GM23338 (cell line): ENCODE measurements at regions not wholly inside any gene's neighbourhood (a gene's known extent, or its start where the extent isn't known, plus 50 kb on each side); places are given as distances from the start of the nearest gene placed in this dataset.

Source experiments
- ATAC-seq: fragments of 200-7000 bp; cut with Tn5 transposase; 3 replicates; pipeline ENCODE4 v1.9.1; 2020
- DNase-seq: peaks from one replicate; pipeline ENCODE4 v3.0.0-alpha.2; 2015; ENCODE audit warnings: low spot score
- H2AFZ ChIP-seq: fragments of 200-600 bp; sonication (generic); 2 replicates; pipeline ENCODE4 v1.8.0; 2016; ENCODE audit warnings: antibody characterized with exemption, mild to moderate bottlenecking, moderate library complexity
- H3F3A ChIP-seq: fragments of 200-600 bp; sonication (generic); replicated peaks from 2 replicates; pipeline ENCODE4 v1.8.0; 2017; ENCODE audit warnings: antibody characterized with exemption, mixed run types, low read depth
- H3K27ac ChIP-seq: fragments of 200-600 bp; sonication (generic); 2 replicates; pipeline ENCODE4 v1.6.1; 2016; ENCODE audit warnings: low read depth
- H3K27me3 ChIP-seq: fragments of 200-600 bp; sonication (generic); 2 replicates; pipeline ENCODE4 v1.8.0; 2016; ENCODE audit warnings: mild to moderate bottlenecking, mixed run types, moderate library complexity; ENCODE audit not compliant: insufficient read depth
- H3K36me3 ChIP-seq: fragments of 200-600 bp; sonication (generic); 2 replicates; pipeline ENCODE4 v1.8.0; 2016; ENCODE audit warnings: mild to moderate bottlenecking; ENCODE audit not compliant: insufficient read depth
- H3K4me1 ChIP-seq: fragments of 200-600 bp; sonication (generic); 2 replicates; pipeline ENCODE4 v1.8.0; 2016; ENCODE audit warnings: mild to moderate bottlenecking, moderate library complexity; ENCODE audit not compliant: insufficient read depth
- H3K4me2 ChIP-seq: fragments of 200-600 bp; sonication (generic); 2 replicates; pipeline ENCODE4 v1.7.1; 2017; ENCODE audit warnings: mixed run types
- H3K4me3 ChIP-seq: fragments of 200-600 bp; sonication (generic); 2 replicates; pipeline ENCODE4 v1.6.1; 2016; ENCODE audit warnings: mixed run types
- H3K79me2 ChIP-seq: fragments of 200-600 bp; sonication (generic); replicated peaks from 2 replicates; pipeline ENCODE4 v1.8.0; 2017; ENCODE audit warnings: mild to moderate bottlenecking; ENCODE audit not compliant: insufficient read depth
- H3K9me2 ChIP-seq: fragments of 200-600 bp; sonication (generic); 2 replicates; pipeline ENCODE4 v1.8.0; 2017; ENCODE audit not compliant: insufficient read depth
- H4K20me1 ChIP-seq: fragments of 200-600 bp; sonication (generic); replicated peaks from 2 replicates; pipeline ENCODE4 v1.8.0; 2017; ENCODE audit warnings: mild to moderate bottlenecking; ENCODE audit not compliant: insufficient read depth
- H3K27ac Mint-ChIP-seq: 2 replicates; pipeline ENCODE4 v1.8.0; 2020; ENCODE audit warnings: inconsistent platforms, mild to moderate bottlenecking, moderate library complexity, mixed read lengths
- H3K27me3 Mint-ChIP-seq: 3 replicates; pipeline ENCODE4 v1.8.0; 2022; ENCODE audit warnings: low read depth, mild to moderate bottlenecking, moderate library complexity, mixed read lengths, inconsistent platforms; ENCODE audit not compliant: insufficient read depth, poor library complexity
- H3K36me3 Mint-ChIP-seq: 3 replicates; pipeline ENCODE4 v1.8.0; 2021; ENCODE audit warnings: low read depth, mild to moderate bottlenecking, inconsistent platforms, moderate library complexity, mixed read lengths
- H3K4me1 Mint-ChIP-seq: 3 replicates; pipeline ENCODE4 v1.8.0; 2020; ENCODE audit warnings: mild to moderate bottlenecking, inconsistent platforms, mixed read lengths
- H3K4me3 Mint-ChIP-seq: 3 replicates; pipeline ENCODE4 v1.8.0; 2021; ENCODE audit warnings: moderate library complexity, mild to moderate bottlenecking, inconsistent platforms, mixed read lengths
- H3K9me3 Mint-ChIP-seq: 3 replicates; pipeline ENCODE4 v1.8.0; 2020; ENCODE audit warnings: moderate library complexity, mild to moderate bottlenecking, inconsistent platforms, mixed read lengths
- CREB1 ChIP-seq: fragments of 250-450 bp; sonication (Bioruptor Pico); IDR thresholded peaks from 2 replicates; pipeline ENCODE4 v1.5.0; 2020; ENCODE audit warnings: low read depth, mild to moderate bottlenecking, moderate library complexity
- EZH2phosphoT487 ChIP-seq: fragments of 200-600 bp; sonication (generic); IDR thresholded peaks from one replicate; pipeline ENCODE4 v1.8.1; 2018; ENCODE audit warnings: antibody characterized with exemption; ENCODE audit not compliant: unreplicated experiment
- POLR2AphosphoS5 ChIP-seq: IDR thresholded peaks from 2 replicates; pipeline ENCODE4 v1.6.1; 2016; ENCODE audit warnings: antibody characterized with exemption, low read depth
- REST ChIP-seq: IDR thresholded peaks from one replicate; pipeline ENCODE4 v1.6.1; 2018; ENCODE audit warnings: antibody characterized with exemption; ENCODE audit not compliant: unreplicated experiment
- ZNF114 ChIP-seq: fragments of 250-450 bp; sonication (Bioruptor Pico); IDR thresholded peaks from 2 replicates; pipeline ENCODE4 v1.5.0; 2020; ENCODE audit warnings: mild to moderate bottlenecking, moderate library complexity
- ZNF462 ChIP-seq: fragments of 250-450 bp; sonication (Bioruptor Pico); IDR thresholded peaks from 2 replicates; pipeline ENCODE4 v1.5.0; 2020; ENCODE audit warnings: mild to moderate bottlenecking, moderate library complexity

GRCh38 chr13:67857581-67858310 is 627.6 kb upstream of the PCDH9 start:
- H3K4me2 ChIP-seq, result no peak overlapping the region
- TF ChIP-seq ZNF114 (CRISPR knock-in tag) (no peak), EZH2phosphoT487 (no peak), CREB1 (CRISPR knock-in tag) (no peak), REST (no peak), ZNF462 (CRISPR knock-in tag) (no peak), POLR2AphosphoS5 (no peak)
- ATAC-seq (no peak), DNase-seq (no peak)
- peaks cover 5% of the 10 kb centered on the region; the same call in 2 of the 3 replicates for H3K9me3 Mint-ChIP-seq
- no peak overlapping the region for H3K27ac ChIP-seq
- no peaks in the 10 kb centered on the region for H4K20me1 ChIP-seq
- H3K36me3 Mint-ChIP-seq, result no peaks in the 10 kb centered on the region; the same call in 2 of the 3 replicates
- H3K4me1 ChIP-seq, result peaks cover 12% of the 10 kb centered on the region
- no peaks in the 10 kb centered on the region for H3F3A ChIP-seq
- no peaks in the 10 kb centered on the region for H3K79me2 ChIP-seq
- no peak overlapping the region for H3K4me3 ChIP-seq
- H3K4me3 Mint-ChIP-seq, result no peak overlapping the region
- H2AFZ ChIP-seq, result peak overlapping the region; percentile 77
- no peaks in the 10 kb centered on the region for H3K27me3 Mint-ChIP-seq
- 0 out of 2 replicates have a peak, but pooled peaks cover 3% of the 10 kb centered on the region for H3K9me2 ChIP-seq
- peak overlapping the region; percentile 23; the same call in 1 of the 2 replicates for H3K27ac Mint-ChIP-seq
- H3K36me3 ChIP-seq, result no peaks in the 10 kb centered on the region
- H3K4me1 Mint-ChIP-seq, result peaks cover 14% of the 10 kb centered on the region; the same call in 2 of the 3 replicates
- no peaks in the 10 kb centered on the region for H3K27me3 ChIP-seq
